K562 (cell line): ENCODE measurements at regions not wholly inside any gene's neighbourhood (a gene's known extent, or its start where the extent isn't known, plus 50 kb on each side); places are given as distances from the start of the nearest gene placed in this dataset.

Source experiments
- ATAC-seq: fragments of 200-7000 bp; cut with Tn5 transposase; 3 replicates; pipeline ENCODE4 v1.9.1; 2020; ENCODE audit warnings: moderate library complexity
- BruUV-seq: library from RNA; stranded (reverse); fragments of 400-500 nt; replicated peaks from 2 replicates; lab custom pipeline; 2021; lab: Mats Ljungman, UMichigan
- CTCF ChIA-PET: fragments of 300-600 bp; formaldehyde crosslinking; extraction: SDS; loops from one replicate; lab custom pipeline; 2021; ENCODE audit warnings: low intra/inter-chr PET ratio; lab: Yijun Ruan, JAX
- POLR2A ChIA-PET: fragments of 300-600, 350-650 bp; sonication (Branson Sonifier 250); formaldehyde crosslinking; extraction: SDS; loops from one replicate; lab custom pipeline; 2021; ENCODE audit warnings: antibody characterized with exemption, inconsistent platforms; lab: Yijun Ruan, JAX
- DNase-seq, 4 experiments: peaks; one replicate each; pipeline versions ENCODE4 v3.0.0 to v3.0.0-alpha.2; 2011 to 2018; ENCODE audit warnings: low spot score in 3 of 4, mixed read lengths in 3 of 4; ENCODE audit errors: extremely low read depth in 1 of 4
- FAIRE-seq: peaks from 2 replicates; lab custom pipeline; 2011; peaks lifted over from hg19 to GRCh38; lab: Jason Lieb, UNC
- H2AFZ ChIP-seq: 2 replicates; pipeline ENCODE4 v1.6.0; 2011; ENCODE audit warnings: low read depth, low read length, control low read depth, inconsistent platforms
- H3K27ac ChIP-seq: fragments of 200-600 bp; 3 replicates; pipeline ENCODE4 v1.8.0; 2011; ENCODE audit warnings: low read depth, mild to moderate bottlenecking, control low read depth, inconsistent platforms, low read length, moderate library complexity, mixed read lengths; ENCODE audit errors: extremely low read depth
- H3K27me3 ChIP-seq, 2 experiments: fragments of 300-600 bp in 1 of 2; 2 replicates in 1 of 2; 3 replicates in 1 of 2; pipeline versions ENCODE4 v1.6.0 to v1.8.0; 2011; ENCODE audit warnings: inconsistent platforms in 2 of 2, low read length in 2 of 2, mild to moderate bottlenecking in 1 of 2, mixed read lengths in 1 of 2, moderate library complexity in 1 of 2; ENCODE audit not compliant: control insufficient read depth in 2 of 2, insufficient read depth in 2 of 2
- H3K36me3 ChIP-seq: fragments of 300-600 bp; 3 replicates; pipeline ENCODE4 v1.8.0; 2011; ENCODE audit warnings: mild to moderate bottlenecking, low read length, inconsistent platforms; ENCODE audit not compliant: control insufficient read depth, insufficient read depth
- H3K4me1 ChIP-seq, 2 experiments: fragments of 200-600 bp in 1 of 2; replicated peaks in 1 of 2; 2 replicates in 1 of 2; 3 replicates in 1 of 2; pipeline versions ENCODE4 v1.5.1 to v1.8.0; 2011; ENCODE audit warnings: inconsistent platforms in 2 of 2, low read length in 2 of 2, mild to moderate bottlenecking in 1 of 2, mixed read lengths in 1 of 2, moderate library complexity in 1 of 2; ENCODE audit not compliant: control insufficient read depth in 2 of 2, insufficient read depth in 2 of 2
- H3K4me2 ChIP-seq: 2 replicates; pipeline ENCODE4 v1.6.1; 2011; ENCODE audit warnings: low read length, control low read depth, inconsistent platforms, mixed read lengths; ENCODE audit not compliant: insufficient read depth
- H3K4me3 ChIP-seq: fragments of 200-600 bp; sonication (generic), shearing (Covaris generic); 2 replicates; pipeline ENCODE4 v1.5.1; 2016; ENCODE audit warnings: control low read depth, inconsistent platforms
- H3K79me2 ChIP-seq: fragments of 200-600 bp; 3 replicates; pipeline ENCODE4 v1.8.0; 2011; ENCODE audit warnings: low read length, inconsistent platforms; ENCODE audit not compliant: control insufficient read depth, insufficient read depth
- H3K9ac ChIP-seq, 2 experiments: 2 replicates each; pipeline versions ENCODE4 v1.6.0 to v1.6.1; 2011; ENCODE audit warnings: low read depth in 2 of 2, low read length in 2 of 2, control low read depth in 1 of 2, inconsistent platforms in 1 of 2, mild to moderate bottlenecking in 1 of 2, mixed read lengths in 1 of 2; ENCODE audit not compliant: insufficient read depth in 1 of 2
- H3K9me1 ChIP-seq: one replicate; pipeline ENCODE4 v1.6.0; 2011; ENCODE audit warnings: inconsistent platforms, mild to moderate bottlenecking, low read length, moderate library complexity; ENCODE audit not compliant: control insufficient read depth, insufficient read depth
- H3K9me3 ChIP-seq: replicated peaks from 2 replicates; pipeline ENCODE4 v1.5.1; 2011; ENCODE audit warnings: low read depth, low read length, inconsistent platforms; ENCODE audit not compliant: control insufficient read depth, insufficient read depth
- H4K20me1 ChIP-seq: replicated peaks from 2 replicates; pipeline ENCODE4 v1.6.1; 2011; ENCODE audit warnings: low read length, inconsistent platforms, mixed read lengths; ENCODE audit not compliant: control insufficient read depth, insufficient read depth
- CEBPB ChIP-seq: fragments of 450-650 bp; IDR thresholded peaks from 2 replicates; pipeline ENCODE4 v1.6.1; 2016; ENCODE audit warnings: missing genetic modification characterization, missing compliant biosample characterization
- CEBPG ChIP-seq, 3 experiments: fragments of 200-800 bp in 1 of 3; sonication (Bioruptor generic) in 1 of 3; sonication (generic) in 1 of 3; formaldehyde crosslinking in 1 of 3; IDR thresholded peaks in 2 of 3; conservative IDR thresholded peaks in 1 of 3; 2 replicates each; pipeline versions ENCODE4 v1.6.1 to v1.8.0; 2016 to 2022; ENCODE audit warnings: missing compliant biosample characterization in 2 of 3, missing genetic modification characterization in 2 of 3, mild to moderate bottlenecking in 1 of 3, missing genetic modification reagents in 1 of 3
- E2F4 ChIP-seq: sonication (generic); formaldehyde crosslinking; IDR thresholded peaks from 2 replicates; pipeline ENCODE4 v1.8.0; 2022; ENCODE audit warnings: mild to moderate bottlenecking, low read depth, missing genetic modification reagents
- ZBTB40 ChIP-seq, 2 experiments: fragments of 450-650 bp in 1 of 2; sonication (generic) in 1 of 2; formaldehyde crosslinking in 1 of 2; IDR thresholded peaks; 2 replicates each; pipeline versions ENCODE4 v1.7.1 to v1.9.0; 2016 to 2022; ENCODE audit warnings: inconsistent platforms in 1 of 2, mild to moderate bottlenecking in 1 of 2, missing genetic modification reagents in 1 of 2
- WGBS: fragments of 100-300 bp; shearing (Covaris generic); methylation state at CpG from one replicate; pipeline ENCODE4 v1.1.6; 2016; ENCODE audit warnings: low coverage, mixed read lengths; ENCODE audit not compliant: insufficient coverage; ENCODE audit errors: missing lambda C conversion rate; 5-methylcytosine and 5-hydroxymethylcytosine counted together
- in situ Hi-C: fragments of 300-500 bp; cut with MboI; formaldehyde crosslinking; loops from 4 replicates; pipeline ENCODE4 v1.15.0; 2018; ENCODE audit warnings: inconsistent platforms, mixed read lengths
- intact Hi-C: fragments of 100-400 bp; cut with micrococcal nuclease; formaldehyde crosslinking; loops from 2 replicates; pipeline ENCODE4 v1.14.2; 2022

GRCh38 chr4:74583757-74584156, 138.8 kb downstream of the AREG start:
- H3K27ac ChIP-seq, result no peak overlapping the region
- ChIA-PET POLR2A (interaction anchor here (0.5 to 0.8 kb wide), 2 partner anchors 23 to 417 kb away, joined by 3 read pairs; no protein-coding TSS in a partner anchor), CTCF (interaction anchor here (0.6 kb wide), 1 partner anchor 207 kb away, joined by 3 read pairs; no protein-coding TSS in a partner anchor)
- no TSS peak for BruUV-seq
- TF ChIP-seq CEBPG (CRISPR knock-in tag; IDR thresholded peaks at IDR 0.05) (no peak), CEBPG (tag; conservative IDR thresholded peaks at IDR 0.05 in 1 of 2, IDR thresholded peaks at IDR 0.05 in 1 of 2) (peak; percentile 55 to 56), E2F4 (CRISPR knock-in tag) (no peak), CEBPB (tag) (peak; percentile 49; the same call in 1 of the 2 replicates)
- no peak overlapping the region for H3K4me3 ChIP-seq
- H3K79me2 ChIP-seq, result no peaks in the 10 kb centered on the region
- no peaks in the 10 kb centered on the region for H3K36me3 ChIP-seq
- intact Hi-C loops (no loop called here), in situ Hi-C loops (no loop called here)
- ATAC-seq (no peak), FAIRE-seq (no peak), DNase-seq (no peak)
- H3K27me3 ChIP-seq, result no peaks in the 10 kb centered on the region
- H3K9me3 ChIP-seq, result no peaks in the 10 kb centered on the region; the same call in 1 of the 2 replicates
- no peak overlapping the region for H2AFZ ChIP-seq
- no peaks in the 10 kb centered on the region for H4K20me1 ChIP-seq
- no peaks in the 10 kb centered on the region for H3K4me1 ChIP-seq
- H3K9ac ChIP-seq, result no peak overlapping the region
- H3K9me1 ChIP-seq, result no peaks in the 10 kb centered on the region
- no peak overlapping the region for H3K4me2 ChIP-seq

- 0 out of 2 replicates have a peak overlapping the region, but pooled peaks have one; percentile 20 for H2AFZ ChIP-seq
- no peak overlapping the region for H3K4me2 ChIP-seq
- FAIRE-seq (no peak), DNase-seq (no peak), ATAC-seq (no peak)
- CTCF ChIA-PET, result no interaction called here
- H3K4me1 ChIP-seq, result no peaks in the 10 kb centered on the region
- no peaks in the 10 kb centered on the region for H4K20me1 ChIP-seq
- 38% methylated on average over 5 of the region's 5 CpGs for WGBS
- no peak overlapping the region for H3K4me3 ChIP-seq
- H3K27me3 ChIP-seq, result no peaks in the 10 kb centered on the region
- no TSS peak for BruUV-seq
- in situ Hi-C loops, result no loop called here
- H3K9me1 ChIP-seq, result no peaks in the 10 kb centered on the region
- no peaks in the 10 kb centered on the region for H3K36me3 ChIP-seq
- intact Hi-C loops, result no loop called here
- no peaks in the 10 kb centered on the region for H3K79me2 ChIP-seq
- no peak overlapping the region for H3K9ac ChIP-seq
- POLR2A ChIA-PET, result no interaction called here
- H3K9me3 ChIP-seq, result no peaks in the 10 kb centered on the region; the same call in 1 of the 2 replicates
- H3K27ac ChIP-seq, result no peak overlapping the region
- TF ChIP-seq ZBTB40 (IDR thresholded peaks at IDR 0.05) (peak; percentile 95), ZBTB40 (CRISPR knock-in tag; IDR thresholded peaks at IDR 0.05) (peak; percentile 89)
Measured at GRCh38 chr4:74588350-74588749, 143.4 kb downstream of the AREG start.
